Neural progenitor cell (in vitro differentiated cells): ENCODE measurements at regions not wholly inside any gene's neighbourhood (a gene's known extent, or its start where the extent isn't known, plus 50 kb on each side); places are given as distances from the start of the nearest gene placed in this dataset.

Experiments
- DNase-seq: peaks from one replicate; pipeline ENCODE4 v3.0.0-alpha.2; 2016; ENCODE audit warnings: low spot score
- H2AFZ ChIP-seq: fragments of 200-600 bp; sonication (generic); replicated peaks from 2 replicates; pipeline ENCODE4 v1.6.1; 2016; ENCODE audit warnings: antibody characterized with exemption
- H3F3A ChIP-seq: fragments of 200-600 bp; sonication (generic); 2 replicates; pipeline ENCODE4 v1.6.1; 2016; ENCODE audit warnings: antibody characterized with exemption, low read depth
- H3K27ac ChIP-seq: fragments of 200-600 bp; sonication (generic); 2 replicates; pipeline ENCODE4 v1.5.1; 2016; ENCODE audit warnings: mild to moderate bottlenecking
- H3K27me3 ChIP-seq: fragments of 200-600 bp; sonication (generic); 2 replicates; pipeline ENCODE4 v1.6.1; 2016; ENCODE audit warnings: mild to moderate bottlenecking, moderate library complexity
- H3K36me3 ChIP-seq: fragments of 200-600 bp; sonication (generic); 2 replicates; pipeline ENCODE4 v1.5.1; 2016
- H3K4me1 ChIP-seq: fragments of 200-600 bp; sonication (generic); 2 replicates; pipeline ENCODE4 v1.6.1; 2016; ENCODE audit warnings: mixed run types
- H3K4me2 ChIP-seq: fragments of 200-600 bp; sonication (generic); 2 replicates; pipeline ENCODE4 v1.6.1; 2016
- H3K4me3 ChIP-seq: fragments of 200-600 bp; sonication (generic); 2 replicates; pipeline ENCODE4 v1.5.1; 2016
- H3K79me2 ChIP-seq: fragments of 200-600 bp; sonication (generic); 2 replicates; pipeline ENCODE4 v1.6.1; 2016; ENCODE audit warnings: low read depth
- H3K9ac ChIP-seq: fragments of 200-600 bp; sonication (generic); 2 replicates; pipeline ENCODE4 v1.6.1; 2016
- H3K9me3 ChIP-seq: fragments of 200-600 bp; sonication (generic); 2 replicates; pipeline ENCODE4 v1.5.1; 2016; ENCODE audit warnings: low read depth
- H4K20me1 ChIP-seq: fragments of 200-600 bp; sonication (generic); 2 replicates; pipeline ENCODE4 v1.6.1; 2016; ENCODE audit warnings: low read depth
- H3K27ac Mint-ChIP-seq: 3 replicates; pipeline ENCODE4 v1.8.0; 2021; ENCODE audit warnings: mixed read lengths
- H3K27me3 Mint-ChIP-seq: 2 replicates; pipeline ENCODE4 v1.8.0; 2022; ENCODE audit warnings: low read depth, mild to moderate bottlenecking, inconsistent platforms, moderate library complexity, mixed read lengths; ENCODE audit not compliant: insufficient read depth
- H3K36me3 Mint-ChIP-seq: 3 replicates; pipeline ENCODE4 v1.8.0; 2021; ENCODE audit warnings: mixed read lengths
- H3K4me1 Mint-ChIP-seq: 3 replicates; pipeline ENCODE4 v1.8.0; 2021; ENCODE audit warnings: mixed read lengths
- H3K4me3 Mint-ChIP-seq: 3 replicates; pipeline ENCODE4 v1.8.0; 2021; ENCODE audit warnings: mild to moderate bottlenecking, moderate library complexity, mixed read lengths
- H3K9me3 Mint-ChIP-seq: 3 replicates; pipeline ENCODE4 v1.8.0; 2020; ENCODE audit warnings: mixed read lengths
- CTCF ChIP-seq: fragments of 200-600 bp; sonication (generic); IDR thresholded peaks from 2 replicates; pipeline ENCODE4 v1.5.1; 2017; ENCODE audit warnings: antibody characterized with exemption, mild to moderate bottlenecking
- EZH2 ChIP-seq: fragments of 200-600 bp; sonication (generic); IDR thresholded peaks from 2 replicates; pipeline ENCODE4 v1.6.1; 2017; ENCODE audit warnings: antibody characterized with exemption, mild to moderate bottlenecking, moderate library complexity
- EZH2phosphoT487 ChIP-seq: fragments of 200-600 bp; sonication (generic); IDR thresholded peaks from 2 replicates; pipeline ENCODE4 v1.6.1; 2017; ENCODE audit warnings: antibody characterized with exemption

DNA sequence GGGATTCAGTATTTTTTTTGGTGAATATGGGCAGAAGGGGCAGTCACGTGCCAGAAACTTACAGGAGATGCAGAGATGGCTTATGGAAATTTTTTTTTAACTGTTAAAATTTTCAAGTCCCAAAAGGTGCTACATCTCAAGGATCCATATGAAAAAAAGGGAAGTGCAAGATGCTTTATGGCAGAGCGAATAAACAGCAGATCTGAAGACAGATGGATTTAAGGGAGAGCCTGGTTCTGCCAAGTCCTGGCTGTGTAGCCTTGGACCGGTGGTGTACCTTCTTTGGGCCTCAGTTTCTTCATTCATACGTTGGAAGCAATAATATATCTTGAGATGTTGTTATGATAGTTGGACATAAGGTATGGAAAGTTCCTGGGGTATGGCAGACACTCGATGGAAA lies 91.5 kb upstream of the ARRDC4 start:
- no peak for DNase-seq
- H3K4me3 ChIP-seq: no peak overlapping the region
- H3K4me2 ChIP-seq: no peak overlapping the region
- H2AFZ ChIP-seq: no peak overlapping the region
- no peak for TF ChIP-seq EZH2phosphoT487
- no peak for TF ChIP-seq EZH2
- TF ChIP-seq CTCF: no peak
- H3K4me1 ChIP-seq: no peaks in the 10 kb centered on the region
- H3K27ac Mint-ChIP-seq: no peak overlapping the region
- peaks cover 3% of the 10 kb centered on the region for H3K9me3 Mint-ChIP-seq
- H4K20me1 ChIP-seq: no peaks in the 10 kb centered on the region
- no peak overlapping the region for H3K4me3 Mint-ChIP-seq
- H3K9ac ChIP-seq: no peak overlapping the region
- no peaks in the 10 kb centered on the region for H3K27me3 Mint-ChIP-seq
- H3K79me2 ChIP-seq: no peaks in the 10 kb centered on the region
- H3F3A ChIP-seq: no peaks in the 10 kb centered on the region
- no peaks in the 10 kb centered on the region for H3K36me3 ChIP-seq
- H3K27me3 ChIP-seq: no peaks in the 10 kb centered on the region
- peaks cover 2% of the 10 kb centered on the region for H3K36me3 Mint-ChIP-seq
- H3K4me1 Mint-ChIP-seq: no peaks in the 10 kb centered on the region
- H3K27ac ChIP-seq: no peak overlapping the region
- no peaks in the 10 kb centered on the region for H3K9me3 ChIP-seq

DNA sequence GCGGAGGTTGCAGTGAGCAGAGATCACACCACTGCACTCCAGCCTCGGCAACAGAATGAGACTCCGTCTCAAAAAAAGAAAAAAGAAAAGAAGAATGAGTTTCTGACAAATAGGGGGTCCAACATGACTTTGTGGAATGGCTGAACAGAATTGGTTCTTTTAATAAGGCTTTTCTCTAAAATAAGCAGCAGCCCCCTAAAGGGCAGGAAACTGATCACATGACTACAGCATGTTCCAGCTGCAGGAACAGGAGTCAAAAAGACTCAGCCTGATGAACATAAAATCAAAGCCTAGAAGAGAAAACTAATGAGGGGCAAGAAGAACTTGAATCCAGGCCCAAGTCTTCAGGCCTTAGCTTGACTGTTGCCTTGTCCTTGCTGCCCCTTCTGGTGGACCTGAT lies 89.7 kb upstream of the ARRDC4 start:
- H3K4me1 ChIP-seq: no peaks in the 10 kb centered on the region
- no peaks in the 10 kb centered on the region for H3K27me3 ChIP-seq
- peaks cover 3% of the 10 kb centered on the region for H3K9me3 Mint-ChIP-seq
- H3K27ac Mint-ChIP-seq: no peak overlapping the region
- H3K36me3 Mint-ChIP-seq: peaks cover 2% of the 10 kb centered on the region
- no peak overlapping the region for H3K4me3 ChIP-seq
- H3K36me3 ChIP-seq: no peaks in the 10 kb centered on the region
- no peak overlapping the region for H3K9ac ChIP-seq
- no peaks in the 10 kb centered on the region for H3K9me3 ChIP-seq
- H4K20me1 ChIP-seq: no peaks in the 10 kb centered on the region
- H3K4me1 Mint-ChIP-seq: no peaks in the 10 kb centered on the region
- no peak overlapping the region for H3K27ac ChIP-seq
- no peaks in the 10 kb centered on the region for H3F3A ChIP-seq
- no peaks in the 10 kb centered on the region for H3K27me3 Mint-ChIP-seq
- no peak overlapping the region for H3K4me3 Mint-ChIP-seq
- DNase-seq: no peak
- no peak overlapping the region for H3K4me2 ChIP-seq
- no peaks in the 10 kb centered on the region for H3K79me2 ChIP-seq
- TF ChIP-seq EZH2: no peak
- TF ChIP-seq CTCF: no peak
- TF ChIP-seq EZH2phosphoT487: no peak
- H2AFZ ChIP-seq: no peak overlapping the region

GRCh38 chr15:97874139-97874538 lies 86.4 kb upstream of the ARRDC4 start:
- no peak overlapping the region for H3K27ac ChIP-seq
- no peak overlapping the region for H3K4me2 ChIP-seq
- no peak overlapping the region for H3K9ac ChIP-seq
- H3K4me1 Mint-ChIP-seq: no peaks in the 10 kb centered on the region
- H3K9me3 ChIP-seq: no peaks in the 10 kb centered on the region
- no peak overlapping the region for H2AFZ ChIP-seq
- TF ChIP-seq EZH2 (no peak), EZH2phosphoT487 (no peak), CTCF (no peak)
- no peaks in the 10 kb centered on the region for H3K4me1 ChIP-seq
- no peak for DNase-seq
- peaks cover 2% of the 10 kb centered on the region for H3K36me3 Mint-ChIP-seq
- no peaks in the 10 kb centered on the region for H3K79me2 ChIP-seq
- no peaks in the 10 kb centered on the region for H3K27me3 ChIP-seq
- H3K4me3 ChIP-seq: no peak overlapping the region
- H3F3A ChIP-seq: no peaks in the 10 kb centered on the region
- no peak overlapping the region for H3K4me3 Mint-ChIP-seq
- H4K20me1 ChIP-seq: no peaks in the 10 kb centered on the region
- H3K27ac Mint-ChIP-seq: no peak overlapping the region
- H3K9me3 Mint-ChIP-seq: peaks cover 7% of the 10 kb centered on the region
- no peaks in the 10 kb centered on the region for H3K27me3 Mint-ChIP-seq
- no peaks in the 10 kb centered on the region for H3K36me3 ChIP-seq
